Activated CD4-positive, alpha-beta T cell treated with anti-CD3 and anti-CD28 coated beads, Interleukin-2, amount 10 ng/mL, durations not matched to agents 24 days and 14 days (primary cell): ENCODE measurements at regions not wholly inside any gene's neighbourhood (a gene's known extent, or its start where the extent isn't known, plus 50 kb on each side); places are given as distances from the start of the nearest gene placed in this dataset.
"Not testable (repeated sequence)": the region's sequence is repeated elsewhere in the genome, so short reads cannot be mapped to it uniquely, and the experiment has no call there.

Experiments
- DNase-seq: peaks from one replicate; pipeline ENCODE4 v3.0.0; 2022
- H3K27ac Mint-ChIP-seq: one replicate; pipeline ENCODE4 v1.8.0; 2022; ENCODE audit warnings: mild to moderate bottlenecking, mixed read lengths
- H3K27me3 Mint-ChIP-seq: one replicate; pipeline ENCODE4 v1.8.0; 2022; ENCODE audit warnings: mixed read lengths
- H3K36me3 Mint-ChIP-seq: one replicate; pipeline ENCODE4 v1.8.0; 2022; ENCODE audit warnings: low read depth, mild to moderate bottlenecking, mixed read lengths
- H3K4me1 Mint-ChIP-seq: one replicate; pipeline ENCODE4 v1.8.0; 2021; ENCODE audit warnings: mixed read lengths
- H3K4me3 Mint-ChIP-seq: one replicate; pipeline ENCODE4 v1.8.0; 2022; ENCODE audit warnings: mild to moderate bottlenecking, moderate library complexity, mixed read lengths
- H3K9me3 Mint-ChIP-seq: one replicate; pipeline ENCODE4 v1.8.0; 2021; ENCODE audit warnings: mixed read lengths
- intact Hi-C: fragments of 100-400 bp; cut with micrococcal nuclease; formaldehyde crosslinking; loops from one replicate; pipeline ENCODE4 v1.15.1; 2023

DNA sequence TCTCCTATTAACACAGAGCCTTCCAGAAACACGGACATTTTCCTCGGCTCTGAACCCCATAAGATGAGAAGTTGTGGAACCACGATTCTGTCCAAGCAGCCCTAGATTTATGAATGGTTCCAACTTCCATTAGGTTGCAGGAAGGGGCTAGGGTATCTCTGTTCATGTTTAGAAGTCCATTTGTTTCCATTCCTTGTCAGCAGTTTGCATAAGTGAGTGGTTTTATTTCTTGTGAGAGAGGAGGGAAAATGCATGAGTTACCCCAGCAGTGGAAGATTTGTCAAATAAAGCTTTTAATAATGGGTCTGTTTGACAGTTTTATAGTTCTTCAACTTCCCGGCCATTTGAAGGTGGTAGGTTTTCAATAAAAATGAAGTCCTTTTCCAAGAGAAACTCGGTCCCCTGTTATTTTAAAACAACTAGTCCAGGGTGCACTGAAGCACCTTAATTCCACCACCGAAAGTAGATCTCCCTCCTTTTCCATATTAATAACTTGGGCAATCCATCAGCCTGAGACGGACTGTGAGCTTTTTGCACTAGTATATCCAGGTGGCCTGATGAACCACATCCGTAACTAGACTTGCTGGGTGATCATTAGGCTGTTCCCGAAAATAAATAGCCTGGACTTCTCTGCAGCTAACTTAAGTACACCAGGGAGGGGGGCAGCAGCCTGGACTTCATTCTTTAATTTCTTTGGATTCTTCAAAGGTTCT is 181.3 kb downstream of the TMEM114 start:
- Mint-ChIP-seq H3K9me3 (no peaks in the 10 kb centered on the region), H3K4me1 (no peaks in the 10 kb centered on the region)

DNA sequence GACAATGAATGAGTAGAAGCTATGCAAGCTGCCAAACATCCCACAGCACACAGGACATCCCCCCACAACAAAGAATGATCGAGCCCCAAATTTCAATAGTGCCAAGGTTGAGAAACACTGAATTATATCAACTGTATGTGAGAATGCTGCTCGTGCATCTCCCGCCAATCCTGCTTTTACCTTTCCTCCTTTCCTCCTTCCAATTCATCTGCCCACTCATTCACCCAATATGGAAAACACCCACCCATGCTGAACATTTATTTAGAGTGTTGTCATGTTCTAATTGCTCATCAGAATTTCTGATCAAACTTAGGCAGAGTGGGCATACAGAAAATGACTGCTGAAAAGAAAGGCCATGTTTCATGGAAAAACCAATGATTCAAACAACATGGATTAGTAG is 183.0 kb downstream of the TMEM114 start:
- H3K9me3 Mint-ChIP-seq, result no peaks in the 10 kb centered on the region
- H3K4me1 Mint-ChIP-seq, result no peaks in the 10 kb centered on the region
- H3K27me3 Mint-ChIP-seq, result no peaks in the 10 kb centered on the region
- no peak overlapping the region for H3K27ac Mint-ChIP-seq
- intact Hi-C loops, result no loop called here
- no peak overlapping the region for H3K4me3 Mint-ChIP-seq
- no peak for DNase-seq
- no peaks in the 10 kb centered on the region for H3K36me3 Mint-ChIP-seq

More for the DNA sequence above, 181.3 kb downstream of the TMEM114 start:
- H3K4me3 Mint-ChIP-seq, result no peak overlapping the region
- H3K27ac Mint-ChIP-seq, result no peak overlapping the region
- H3K36me3 Mint-ChIP-seq, result no peaks in the 10 kb centered on the region
- no peaks in the 10 kb centered on the region for H3K27me3 Mint-ChIP-seq
- intact Hi-C loops, result no loop called here
- DNase-seq, result no peak

DNA sequence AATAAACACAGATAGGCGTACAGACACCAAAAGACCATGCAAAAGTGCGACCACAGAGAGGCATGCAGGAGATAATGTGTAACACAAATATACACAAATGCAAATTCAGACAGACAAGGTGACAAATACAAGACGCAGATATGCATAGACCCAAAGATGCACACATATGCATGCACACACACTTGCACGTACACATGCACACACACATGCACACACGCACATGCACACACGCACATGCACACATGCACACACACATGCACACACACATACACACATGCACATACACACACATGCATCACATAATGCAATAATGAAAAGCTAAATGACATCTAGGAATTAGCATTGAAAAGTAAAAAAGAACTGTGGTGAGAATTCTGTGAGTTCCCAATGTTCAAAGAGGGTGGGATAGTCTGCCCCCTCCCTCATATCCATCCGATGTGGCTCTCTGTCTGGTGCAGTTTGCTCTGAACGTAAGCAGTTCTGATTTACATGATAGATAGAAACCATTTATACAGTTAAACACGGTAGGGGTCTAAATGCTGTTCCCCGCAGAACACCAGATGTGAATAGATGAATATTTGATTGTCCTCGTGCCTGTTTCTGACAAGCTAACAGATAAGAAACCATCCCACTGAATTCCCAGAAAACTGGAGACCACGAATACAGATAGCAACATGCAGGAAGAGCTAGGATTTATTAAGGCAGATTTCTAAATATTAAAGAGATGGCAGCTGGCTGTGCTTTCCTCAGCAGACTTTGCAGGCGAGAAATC is 186.1 kb downstream of the TMEM114 start:
- DNase-seq, result no peak
- no peak overlapping the region for H3K27ac Mint-ChIP-seq
- intact Hi-C loops, result no loop called here
- H3K9me3 Mint-ChIP-seq, result no peaks in the 10 kb centered on the region
- no peaks in the 10 kb centered on the region for H3K4me1 Mint-ChIP-seq
- H3K27me3 Mint-ChIP-seq, result no peaks in the 10 kb centered on the region
- H3K36me3 Mint-ChIP-seq, result no peaks in the 10 kb centered on the region
- H3K4me3 Mint-ChIP-seq, result no peak overlapping the region

DNA sequence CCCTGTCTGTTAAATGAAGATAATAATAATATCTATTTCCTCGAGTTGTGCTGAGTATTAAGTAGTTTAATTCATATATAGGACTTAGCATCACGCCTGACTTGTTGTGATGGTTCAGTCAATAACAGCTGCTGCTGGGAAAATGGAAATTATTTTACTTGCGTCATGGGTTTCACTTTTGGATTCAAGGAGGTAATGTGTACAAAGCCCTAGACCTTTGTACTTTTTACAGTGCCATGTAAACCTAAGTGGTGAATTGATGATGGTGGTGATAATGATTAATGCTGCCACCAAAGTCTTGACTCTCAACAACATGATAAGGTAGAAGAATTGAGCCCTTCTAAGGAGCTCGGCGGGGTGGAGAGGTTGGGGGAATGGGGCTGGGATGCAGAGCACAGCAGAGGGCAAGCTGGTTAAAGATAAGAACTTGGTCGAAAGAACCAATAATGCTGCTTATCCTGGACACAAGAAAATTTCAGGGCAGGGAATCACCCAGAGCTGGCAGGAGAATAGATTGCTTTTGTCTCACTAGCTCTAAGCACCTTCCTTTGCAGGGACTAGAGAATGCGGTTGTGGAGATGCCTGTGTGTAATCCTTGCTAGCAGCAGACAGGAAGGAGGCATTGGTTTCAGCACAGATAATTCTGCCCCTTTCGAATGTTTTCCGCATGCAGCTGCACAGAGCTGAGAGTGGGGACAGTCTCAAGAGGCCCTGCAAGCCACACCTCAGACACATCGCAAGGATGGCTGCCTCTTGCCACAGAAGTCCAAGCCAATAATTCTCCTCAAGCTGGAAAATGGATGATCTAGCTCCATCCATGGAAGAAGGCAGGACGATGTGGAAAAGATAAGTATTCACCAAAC is 187.1 kb downstream of the TMEM114 start:
- intact Hi-C loops, result no loop called here
- no peaks in the 10 kb centered on the region for H3K4me1 Mint-ChIP-seq
- no peak for DNase-seq
- H3K36me3 Mint-ChIP-seq, result no peaks in the 10 kb centered on the region
- no peak overlapping the region for H3K4me3 Mint-ChIP-seq
- no peaks in the 10 kb centered on the region for H3K9me3 Mint-ChIP-seq
- no peak overlapping the region for H3K27ac Mint-ChIP-seq
- H3K27me3 Mint-ChIP-seq, result no peaks in the 10 kb centered on the region

DNA sequence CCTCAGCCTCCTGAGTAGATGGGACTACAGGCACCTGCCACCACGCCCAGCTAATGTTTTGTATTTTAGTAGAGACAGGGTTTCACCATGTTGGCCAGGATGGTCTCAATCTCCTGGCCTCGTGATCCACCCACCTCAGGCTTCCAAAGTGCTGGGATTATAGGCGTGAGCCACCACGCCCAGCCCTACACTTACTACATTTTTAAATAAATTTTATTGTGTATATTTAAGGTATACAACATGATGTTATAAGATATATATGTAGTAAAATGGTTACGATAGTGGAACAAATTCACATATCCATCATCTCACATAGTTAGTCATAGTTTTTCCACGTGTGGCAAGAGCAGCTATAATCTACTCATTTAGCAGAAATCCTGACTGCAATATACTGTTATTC is 189.6 kb downstream of the TMEM114 start:
- intact Hi-C loops, H3K27me3 Mint-ChIP-seq, H3K27ac Mint-ChIP-seq, H3K9me3 Mint-ChIP-seq, H3K36me3 Mint-ChIP-seq, DNase-seq, H3K4me1 Mint-ChIP-seq, H3K4me3 Mint-ChIP-seq: not testable (repeated sequence)

DNA sequence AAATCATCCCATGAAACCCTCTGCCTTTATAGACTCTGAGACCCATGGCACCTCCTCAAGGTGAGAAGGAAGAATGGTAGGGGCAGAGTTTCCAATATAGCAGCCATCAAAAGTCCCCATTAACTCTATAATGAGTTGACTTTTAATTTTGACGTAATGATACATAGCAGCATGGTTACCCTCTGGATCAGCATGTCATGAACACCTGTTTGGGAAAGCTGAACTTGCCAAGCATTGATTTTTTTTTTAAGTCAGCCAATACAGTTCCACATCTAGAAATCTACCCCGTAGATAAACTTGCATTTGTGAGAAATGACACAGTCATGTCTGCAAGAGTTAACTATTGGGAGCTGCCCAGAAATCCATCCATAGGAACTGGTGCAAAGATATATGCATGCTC is 191.8 kb downstream of the TMEM114 start:
- intact Hi-C loops, result no loop called here
- Mint-ChIP-seq H3K27me3 (no peaks in the 10 kb centered on the region), H3K27ac (no peak overlapping the region), H3K4me3 (no peak overlapping the region), H3K9me3 (no peaks in the 10 kb centered on the region), H3K4me1 (no peaks in the 10 kb centered on the region), H3K36me3 (no peaks in the 10 kb centered on the region)
- no peak for DNase-seq

DNA sequence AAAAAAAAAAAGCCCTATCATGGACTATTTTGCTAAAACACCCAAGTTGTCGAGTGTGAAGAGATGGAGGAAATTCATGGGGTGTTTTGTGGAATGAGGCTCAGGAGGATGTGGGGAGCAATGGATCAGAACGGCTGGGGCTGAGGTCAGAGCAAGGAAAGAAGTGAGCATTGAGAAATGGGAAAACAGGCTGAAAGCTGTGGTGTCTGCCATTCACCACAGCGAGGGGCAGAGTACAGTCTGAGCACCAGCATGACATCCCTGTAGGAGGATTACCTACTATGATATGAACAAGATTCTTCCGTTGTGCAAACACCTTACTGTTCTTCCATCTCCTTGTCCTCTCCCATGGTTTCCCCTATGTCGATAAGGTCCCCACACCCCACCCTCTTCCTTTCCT is 193.1 kb downstream of the TMEM114 start:
- Mint-ChIP-seq H3K27ac (no peak overlapping the region), H3K9me3 (no peaks in the 10 kb centered on the region), H3K27me3 (no peaks in the 10 kb centered on the region), H3K4me3 (no peak overlapping the region), H3K36me3 (no peaks in the 10 kb centered on the region), H3K4me1 (no peaks in the 10 kb centered on the region)
- DNase-seq, result no peak
- intact Hi-C loops, result no loop called here

DNA sequence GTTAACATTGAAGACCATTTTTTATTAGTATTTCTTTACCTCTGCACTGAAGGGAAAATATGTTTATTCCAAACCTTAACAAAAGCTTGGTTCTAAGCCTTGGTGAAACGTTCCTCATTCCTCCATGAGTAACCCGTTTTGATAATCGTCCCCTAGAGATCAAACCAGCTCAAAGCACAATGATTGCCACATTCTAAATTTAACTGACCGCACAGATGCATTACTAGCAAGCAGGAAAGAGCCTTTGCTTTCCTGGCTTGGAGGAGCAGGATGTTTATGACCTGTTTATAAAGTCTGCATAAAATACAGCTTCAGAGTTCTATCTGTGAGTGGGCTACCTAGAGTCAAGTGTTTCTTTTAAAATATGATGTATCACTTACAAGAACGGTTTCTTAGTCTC is 193.8 kb downstream of the TMEM114 start:
- Mint-ChIP-seq H3K27me3 (no peaks in the 10 kb centered on the region), H3K27ac (no peak overlapping the region), H3K36me3 (no peaks in the 10 kb centered on the region), H3K4me1 (no peaks in the 10 kb centered on the region), H3K9me3 (no peaks in the 10 kb centered on the region), H3K4me3 (no peak overlapping the region)
- no peak for DNase-seq
- intact Hi-C loops, result no loop called here

DNA sequence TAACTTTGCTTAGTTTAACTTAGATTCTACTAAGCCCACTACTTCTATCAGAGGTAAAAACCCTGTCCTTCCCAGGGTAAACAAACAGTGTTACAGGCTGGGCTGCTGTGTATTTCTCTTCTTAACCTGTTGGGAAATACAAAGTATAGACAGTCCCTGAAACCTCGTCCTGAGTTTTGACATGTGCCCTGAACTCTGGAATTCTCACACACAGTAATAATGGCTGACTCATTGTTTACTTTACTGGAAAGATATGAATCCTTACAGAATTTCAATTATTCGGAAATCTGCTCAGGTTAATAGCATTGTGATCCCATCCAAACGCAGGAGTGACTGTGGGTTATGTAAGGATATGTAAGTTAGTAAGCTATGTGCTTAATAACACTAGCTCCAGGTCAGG is 199.1 kb downstream of the TMEM114 start:
- intact Hi-C loops, result no loop called here
- Mint-ChIP-seq H3K4me1 (no peaks in the 10 kb centered on the region), H3K27ac (no peak overlapping the region), H3K27me3 (no peaks in the 10 kb centered on the region), H3K4me3 (no peak overlapping the region), H3K36me3 (no peaks in the 10 kb centered on the region), H3K9me3 (peaks cover 4% of the 10 kb centered on the region)
- DNase-seq, result no peak

DNA sequence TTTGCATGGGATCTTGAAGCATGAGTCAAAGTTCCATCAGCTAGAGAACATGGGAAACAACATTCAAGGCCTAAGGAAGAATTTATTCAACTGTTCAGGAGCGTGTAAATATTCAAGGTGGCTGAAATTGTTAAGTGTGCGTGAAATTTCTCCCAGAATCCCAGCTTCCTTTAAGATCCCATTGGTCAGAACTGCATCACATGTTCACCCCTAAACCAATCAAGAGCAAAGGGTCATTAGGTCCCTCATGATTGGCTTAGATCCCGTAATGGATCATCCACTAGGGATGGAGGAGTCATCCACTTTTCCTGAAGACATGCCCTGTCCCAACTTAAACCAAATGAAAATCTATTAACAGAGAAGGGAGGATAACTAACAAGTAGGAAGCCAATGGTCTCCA is 201.6 kb downstream of the TMEM114 start:
- Mint-ChIP-seq H3K27me3 (no peaks in the 10 kb centered on the region), H3K27ac (no peak overlapping the region)
- intact Hi-C loops, result no loop called here

DNA sequence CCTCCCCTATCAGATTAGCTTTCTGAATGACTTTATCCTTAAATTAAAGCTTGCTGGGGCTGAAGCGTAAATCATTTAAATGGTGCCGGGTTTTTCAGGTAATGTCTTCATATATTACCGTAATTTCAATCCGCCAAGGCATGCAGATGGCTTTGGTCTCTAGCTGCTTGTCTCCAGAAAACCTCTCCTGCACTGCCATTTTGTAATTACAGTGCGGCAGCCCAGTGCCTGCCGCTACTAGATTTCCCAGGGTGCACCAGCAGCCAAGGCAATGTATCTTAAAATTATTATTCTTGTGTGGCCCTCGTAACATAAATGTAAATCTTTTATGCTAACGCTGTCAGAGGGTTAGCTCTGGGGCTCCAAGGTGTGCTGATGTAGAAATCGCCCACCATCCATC is 208.5 kb downstream of the TMEM114 start:
- H3K27me3 Mint-ChIP-seq, result no peaks in the 10 kb centered on the region
- H3K27ac Mint-ChIP-seq, result no peak overlapping the region
- no peaks in the 10 kb centered on the region for H3K4me1 Mint-ChIP-seq
- intact Hi-C loops, result no loop called here
- H3K9me3 Mint-ChIP-seq, result peaks cover 10% of the 10 kb centered on the region
- DNase-seq, result no peak
- no peak overlapping the region for H3K4me3 Mint-ChIP-seq
- no peaks in the 10 kb centered on the region for H3K36me3 Mint-ChIP-seq

More for the DNA sequence above, 201.6 kb downstream of the TMEM114 start:
- H3K4me1 Mint-ChIP-seq, result no peaks in the 10 kb centered on the region
- no peaks in the 10 kb centered on the region for H3K36me3 Mint-ChIP-seq
- H3K9me3 Mint-ChIP-seq, result peaks cover 4% of the 10 kb centered on the region
- no peak overlapping the region for H3K4me3 Mint-ChIP-seq
- no peak for DNase-seq

DNA sequence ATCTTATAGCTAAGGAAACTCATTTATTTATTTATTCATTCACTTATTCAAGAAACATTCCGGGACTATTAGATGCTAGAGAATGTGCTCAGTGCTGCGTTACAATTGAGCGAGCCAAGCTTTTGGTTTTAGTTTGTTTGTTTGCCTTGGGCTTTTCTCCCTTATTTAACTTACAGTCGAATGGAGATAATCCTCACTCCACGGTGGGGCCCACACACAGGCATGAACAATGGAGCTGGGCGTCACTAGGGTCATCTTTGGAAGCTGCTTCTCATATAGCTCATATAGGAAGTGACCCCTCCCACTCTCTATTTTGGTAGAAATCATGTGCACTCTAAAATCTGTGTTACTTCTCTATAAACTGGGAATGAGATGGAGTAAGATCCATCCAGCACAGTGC is 210.0 kb downstream of the TMEM114 start:
- H3K27ac Mint-ChIP-seq, result no peak overlapping the region
- DNase-seq, result no peak
- no peaks in the 10 kb centered on the region for H3K4me1 Mint-ChIP-seq
- H3K36me3 Mint-ChIP-seq, result no peaks in the 10 kb centered on the region
- peaks cover 14% of the 10 kb centered on the region for H3K9me3 Mint-ChIP-seq
- intact Hi-C loops, result no loop called here
- no peaks in the 10 kb centered on the region for H3K27me3 Mint-ChIP-seq
- no peak overlapping the region for H3K4me3 Mint-ChIP-seq

DNA sequence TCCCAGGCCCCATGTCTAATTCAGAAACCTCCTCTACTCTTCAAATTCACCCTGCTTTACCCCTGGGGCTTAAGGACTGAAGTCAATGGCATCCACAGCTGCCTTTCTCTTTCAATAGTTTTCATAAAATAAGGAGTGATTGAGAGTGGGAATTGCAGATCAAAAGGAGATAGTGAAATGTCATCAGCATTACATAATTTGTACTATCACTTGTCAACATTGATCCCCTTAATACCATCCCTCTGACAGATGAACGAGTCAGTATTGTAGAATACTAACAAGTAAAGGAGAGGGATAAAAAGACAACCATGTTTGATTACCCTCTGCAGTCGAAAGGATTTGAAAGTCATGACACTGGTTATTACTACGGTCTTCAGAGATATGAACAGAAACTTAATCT is 212.4 kb downstream of the TMEM114 start:
- intact Hi-C loops, result no loop called here
- no peak overlapping the region for H3K4me3 Mint-ChIP-seq
- no peaks in the 10 kb centered on the region for H3K4me1 Mint-ChIP-seq
- peaks cover 14% of the 10 kb centered on the region for H3K9me3 Mint-ChIP-seq
- no peak overlapping the region for H3K27ac Mint-ChIP-seq
- no peaks in the 10 kb centered on the region for H3K36me3 Mint-ChIP-seq
- DNase-seq, result no peak
- H3K27me3 Mint-ChIP-seq, result no peaks in the 10 kb centered on the region

DNA sequence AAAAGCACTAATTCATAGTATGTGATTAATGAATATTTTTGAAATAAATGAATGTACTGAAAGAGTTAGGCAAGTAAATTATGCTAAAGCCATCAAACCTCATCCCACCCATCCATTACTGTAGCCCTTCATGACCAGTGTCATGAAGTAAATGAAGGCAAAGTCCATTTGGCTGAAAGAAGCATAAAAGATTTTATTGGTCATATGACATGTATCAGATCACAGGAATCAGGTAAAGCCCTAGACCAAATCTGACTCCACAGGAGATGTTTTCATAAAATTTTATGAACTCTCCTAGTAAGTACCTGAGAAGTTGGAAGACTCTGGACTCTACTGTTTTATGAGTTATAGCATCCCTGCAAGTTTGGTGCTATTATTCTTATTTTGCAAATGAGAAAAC is 213.5 kb downstream of the TMEM114 start:
- DNase-seq, result no peak
- Mint-ChIP-seq H3K27ac (no peak overlapping the region), H3K4me3 (no peak overlapping the region), H3K4me1 (no peaks in the 10 kb centered on the region), H3K36me3 (no peaks in the 10 kb centered on the region), H3K27me3 (no peaks in the 10 kb centered on the region), H3K9me3 (peaks cover 10% of the 10 kb centered on the region)
- intact Hi-C loops, result no loop called here
